H4 (cell line): ENCODE measurements at regions not wholly inside any gene's neighbourhood (a gene's known extent, or its start where the extent isn't known, plus 50 kb on each side); places are given as distances from the start of the nearest gene placed in this dataset.

Source experiments
- DNase-seq: peaks from one replicate; pipeline ENCODE4 v3.0.0-alpha.2; 2015; ENCODE audit warnings: low spot score

DNA sequence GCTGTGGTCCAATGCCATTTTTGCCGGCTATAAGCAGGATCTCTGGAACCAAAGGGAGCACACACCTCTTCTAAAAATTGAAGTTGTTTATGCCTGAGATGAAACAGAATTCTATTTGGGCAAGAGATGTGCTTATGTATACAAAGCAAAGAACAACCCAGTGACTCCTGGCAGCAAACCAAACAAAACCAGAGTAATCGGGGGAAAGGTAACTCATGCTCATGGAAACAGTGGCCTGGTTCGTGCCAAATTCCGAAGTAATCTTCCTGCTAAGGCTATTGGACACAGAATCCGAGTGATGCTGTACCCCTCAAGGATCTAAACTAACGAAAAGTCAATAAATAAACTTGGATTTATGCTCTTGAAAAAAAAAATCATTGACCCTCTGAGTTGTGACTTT lies 178.7 kb downstream of the CEMIP2 start:
- DNase-seq: no peak

DNA sequence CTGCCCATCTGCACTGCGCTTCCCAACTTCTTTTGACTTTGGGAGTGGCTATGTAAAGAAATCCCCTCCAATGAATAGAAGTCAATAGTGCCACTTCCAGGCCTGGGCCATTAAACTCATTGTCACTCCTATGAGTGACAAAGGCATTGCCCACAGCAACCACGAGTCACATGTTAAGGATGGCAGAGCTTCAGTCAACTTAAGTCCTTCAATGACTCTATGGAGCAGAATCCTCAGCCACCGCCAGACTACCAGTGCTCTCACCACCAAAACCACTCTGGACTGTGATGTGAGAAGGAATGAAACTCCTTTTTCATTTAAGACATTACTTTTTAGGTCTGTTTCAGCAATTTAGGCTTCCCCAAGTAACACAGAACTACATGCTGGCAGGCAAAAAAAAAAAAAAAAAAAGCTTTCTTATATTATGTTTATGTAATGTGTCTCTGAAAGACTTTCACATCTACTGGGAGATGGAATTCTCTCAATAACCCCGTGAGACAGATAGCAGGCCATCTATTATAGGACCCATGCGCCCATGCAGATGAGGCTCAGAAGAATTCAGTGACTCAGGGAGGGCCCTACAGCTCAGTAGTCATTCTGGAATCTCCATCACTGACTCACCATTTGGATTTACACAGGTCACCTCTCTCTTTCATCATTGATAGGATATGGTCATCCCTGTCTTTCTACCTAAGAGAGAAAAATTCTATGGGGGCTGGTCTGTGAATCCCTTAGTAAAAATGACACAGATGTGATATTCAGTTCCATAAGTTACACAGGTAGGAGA lies 180.5 kb downstream of the CEMIP2 start:
- no peak for DNase-seq

DNA sequence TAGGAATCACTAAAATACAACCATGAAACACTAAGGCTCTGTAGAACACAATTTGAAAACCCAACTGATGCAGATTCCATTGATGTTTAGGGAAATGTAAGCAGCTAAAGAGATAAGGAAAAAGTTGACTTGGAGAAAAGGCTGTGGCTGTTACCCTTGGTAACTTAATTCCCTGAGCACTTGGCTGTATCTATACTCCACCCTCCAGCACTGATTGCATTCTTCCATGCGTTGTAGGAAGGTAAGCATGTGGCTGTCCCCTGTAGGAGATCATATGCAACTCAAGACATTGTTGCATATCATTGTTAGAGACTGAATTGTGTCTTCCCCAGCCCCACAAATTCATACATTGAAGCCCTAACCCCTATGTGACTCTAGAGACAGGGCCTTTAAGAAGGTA lies 184.5 kb downstream of the CEMIP2 start:
- DNase-seq: no peak

DNA sequence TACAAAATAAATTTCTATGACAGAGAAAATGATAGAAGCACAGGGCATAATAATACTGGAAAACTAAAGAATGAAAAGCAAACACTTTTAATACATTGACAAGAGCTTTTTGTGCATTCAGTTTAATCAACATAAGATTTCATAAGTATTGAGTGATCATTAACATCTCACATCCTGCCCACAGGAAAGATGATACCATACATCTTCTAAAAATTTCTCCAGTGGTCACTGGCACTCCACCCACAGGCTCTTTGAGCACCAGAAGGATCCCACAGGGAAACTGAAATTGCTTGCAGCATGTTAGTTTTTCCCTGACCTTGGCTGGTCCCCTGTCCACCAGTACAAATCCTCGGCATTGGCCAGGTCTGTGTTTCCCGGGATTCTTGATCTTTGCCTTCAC lies 186.0 kb downstream of the CEMIP2 start:
- no peak for DNase-seq

DNA sequence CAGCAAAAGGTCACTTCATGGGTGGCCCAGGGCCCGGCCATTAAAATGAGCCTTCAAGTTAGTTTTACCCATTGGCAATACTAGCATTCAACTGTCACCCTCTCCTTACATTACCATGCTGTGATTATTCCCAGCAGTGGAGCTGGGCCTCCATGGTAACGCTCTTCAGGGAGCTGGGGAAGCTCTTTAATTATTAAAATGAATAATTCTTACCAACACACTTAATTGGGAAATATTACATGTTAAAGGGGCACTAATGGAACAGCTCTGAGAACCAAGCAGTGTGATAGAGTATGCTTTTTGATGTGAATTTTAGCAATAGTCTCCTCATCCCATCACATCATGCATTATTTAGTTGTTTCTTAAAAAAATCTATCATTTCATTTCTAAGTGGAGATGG lies 187.2 kb downstream of the CEMIP2 start:
- DNase-seq: no peak

DNA sequence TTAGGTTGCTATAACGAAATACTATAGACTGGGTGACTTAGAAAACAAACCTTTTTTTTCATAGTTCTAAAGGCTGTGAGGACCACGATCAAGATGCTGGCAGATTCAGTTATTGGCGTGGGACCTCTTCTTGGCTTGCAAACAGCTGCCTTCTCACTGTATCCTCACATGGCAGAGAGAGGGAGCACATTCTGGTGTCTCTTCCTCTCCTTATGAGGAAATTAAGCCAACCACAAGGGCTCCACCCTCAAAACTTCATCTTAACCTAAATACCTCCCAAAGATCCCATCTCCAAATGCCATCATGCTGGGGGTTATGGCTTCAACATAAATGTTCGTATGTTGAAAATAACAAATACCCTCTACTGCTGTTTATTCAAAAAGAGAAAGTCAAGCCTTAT lies 197.1 kb downstream of the CEMIP2 start:
- no peak for DNase-seq

DNA sequence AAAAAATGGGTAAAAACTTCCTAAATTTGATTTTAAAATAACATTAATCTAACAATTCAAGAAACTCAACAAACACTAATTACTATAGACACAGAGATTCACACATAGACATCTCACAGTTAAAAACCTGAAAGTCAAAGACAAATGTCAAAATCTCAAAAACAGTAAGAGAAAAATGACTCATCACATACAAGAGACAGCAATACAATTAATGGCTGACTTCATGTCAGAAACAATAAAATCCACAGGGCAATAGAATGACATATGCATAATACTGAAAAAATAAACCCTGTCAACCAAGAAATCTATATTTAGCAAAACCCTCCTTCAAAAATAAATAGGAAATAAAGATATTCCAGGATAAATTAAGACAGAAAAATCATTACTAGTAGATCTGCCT lies 200.4 kb downstream of the CEMIP2 start:
- no peak for DNase-seq

DNA sequence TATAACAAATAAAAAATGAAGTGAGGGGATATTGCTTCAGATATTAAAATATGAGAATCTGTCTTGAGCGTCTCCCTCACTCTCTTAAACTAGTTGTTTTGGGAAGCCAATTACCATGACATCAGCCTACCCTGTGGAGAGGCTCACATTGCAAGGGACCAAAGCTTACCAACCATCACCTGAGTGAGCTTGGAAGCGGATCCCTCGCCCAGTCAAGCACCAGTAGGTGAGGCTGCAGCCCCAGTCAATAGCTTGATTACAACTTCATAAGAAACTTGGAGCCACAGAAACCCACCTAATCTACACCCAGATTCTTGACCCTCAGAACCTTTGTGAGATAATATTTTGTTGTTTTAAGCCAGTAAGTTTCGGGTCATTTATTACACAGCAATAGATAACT lies 206.2 kb downstream of the CEMIP2 start:
- no peak for DNase-seq

DNA sequence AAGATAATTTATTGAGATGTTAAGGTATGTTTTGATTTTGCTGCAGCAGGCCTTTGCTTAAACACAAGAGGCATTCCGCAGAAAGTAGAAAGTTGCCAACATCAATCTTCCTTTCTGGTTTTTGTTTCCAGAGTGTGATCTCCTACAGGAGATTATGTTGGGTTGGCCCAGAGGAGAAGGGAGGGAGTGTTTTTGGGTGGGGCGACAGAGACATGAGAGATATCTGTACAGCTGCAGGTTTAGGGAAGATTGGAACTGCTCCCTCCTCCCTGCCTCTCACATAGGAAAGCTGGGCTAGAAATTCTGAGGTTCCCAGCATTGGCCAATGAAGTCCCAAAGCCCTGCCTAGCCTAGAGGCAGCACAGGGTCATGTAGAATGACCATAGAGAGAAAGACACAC lies 211.0 kb downstream of the CEMIP2 start:
- no peak for DNase-seq

DNA sequence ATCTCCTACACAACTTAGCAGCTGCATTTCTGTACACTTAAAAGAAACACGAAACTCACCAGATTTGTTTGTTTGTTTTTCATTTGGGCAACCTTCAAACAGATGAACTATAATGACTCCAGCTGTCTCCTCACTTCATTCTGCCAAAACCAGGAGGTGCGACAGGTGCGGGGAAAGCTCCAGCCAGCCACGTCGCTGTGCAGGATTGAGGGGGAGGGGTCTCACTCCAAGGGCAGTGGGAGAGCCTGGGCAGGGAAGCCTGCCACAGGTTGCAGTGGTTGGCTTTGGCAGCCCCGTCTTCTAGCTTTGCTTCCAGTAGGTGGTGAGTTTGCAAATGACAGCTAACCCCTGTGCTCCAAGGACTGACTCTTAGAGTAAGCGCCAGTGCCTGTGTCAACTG lies 215.8 kb downstream of the CEMIP2 start:
- no peak for DNase-seq

DNA sequence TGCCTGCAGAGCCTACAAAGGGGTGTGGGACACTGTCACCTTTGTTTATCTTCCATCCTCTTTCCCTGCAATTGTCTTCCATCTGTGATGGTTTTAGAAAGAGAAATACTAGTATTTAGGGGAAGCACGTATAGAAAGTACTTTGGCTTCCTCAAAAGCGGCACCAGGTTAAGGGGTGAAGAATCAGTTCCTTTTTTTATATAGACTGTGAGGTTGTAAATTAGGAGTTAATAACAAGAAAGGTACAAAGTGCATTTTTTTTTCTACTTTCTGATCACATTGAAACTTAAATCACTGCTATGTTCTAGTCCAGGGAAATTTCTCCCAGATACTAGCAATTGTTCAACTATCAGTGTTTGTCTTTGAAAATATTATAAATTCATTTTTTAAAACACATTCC lies 219.3 kb downstream of the CEMIP2 start:
- no peak for DNase-seq

DNA sequence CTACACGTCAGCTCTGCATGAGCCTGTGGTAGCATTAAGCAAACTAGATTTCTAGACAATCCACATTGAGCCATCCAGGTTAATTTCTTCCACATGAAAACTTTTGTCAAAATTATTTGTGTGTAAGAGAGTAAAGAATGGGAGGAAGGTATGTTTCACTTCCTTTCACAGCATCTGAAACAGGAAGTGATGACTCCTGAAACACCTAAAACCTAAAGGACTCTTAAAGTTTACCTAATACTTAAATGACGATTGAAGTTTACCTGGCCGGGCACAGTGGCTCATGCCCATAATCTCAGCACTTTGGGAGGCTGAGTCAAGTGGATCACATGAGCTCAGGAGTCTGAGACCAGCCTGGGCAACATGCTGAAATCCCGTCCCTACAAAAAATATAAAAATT lies 223.8 kb downstream of the CEMIP2 start:
- no peak for DNase-seq

DNA sequence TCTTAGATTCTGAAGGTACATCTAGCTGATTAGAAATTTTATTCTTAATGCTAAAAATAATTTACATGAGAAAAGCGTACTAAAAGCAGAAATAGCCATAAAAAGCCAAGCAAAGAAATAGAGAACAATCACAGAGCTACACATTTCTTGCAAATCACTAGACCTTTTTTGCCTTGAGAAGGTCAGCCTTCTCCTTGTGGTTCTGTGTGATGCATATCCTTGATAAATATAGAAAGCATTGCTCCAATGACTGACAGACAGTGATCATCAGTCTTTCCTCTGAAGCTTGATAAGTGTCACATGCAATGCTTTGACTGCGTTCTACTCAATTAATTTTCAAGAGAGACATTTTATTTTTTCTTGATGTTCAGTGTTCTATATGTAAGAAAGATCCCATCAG lies 226.9 kb downstream of the CEMIP2 start:
- DNase-seq: no peak

DNA sequence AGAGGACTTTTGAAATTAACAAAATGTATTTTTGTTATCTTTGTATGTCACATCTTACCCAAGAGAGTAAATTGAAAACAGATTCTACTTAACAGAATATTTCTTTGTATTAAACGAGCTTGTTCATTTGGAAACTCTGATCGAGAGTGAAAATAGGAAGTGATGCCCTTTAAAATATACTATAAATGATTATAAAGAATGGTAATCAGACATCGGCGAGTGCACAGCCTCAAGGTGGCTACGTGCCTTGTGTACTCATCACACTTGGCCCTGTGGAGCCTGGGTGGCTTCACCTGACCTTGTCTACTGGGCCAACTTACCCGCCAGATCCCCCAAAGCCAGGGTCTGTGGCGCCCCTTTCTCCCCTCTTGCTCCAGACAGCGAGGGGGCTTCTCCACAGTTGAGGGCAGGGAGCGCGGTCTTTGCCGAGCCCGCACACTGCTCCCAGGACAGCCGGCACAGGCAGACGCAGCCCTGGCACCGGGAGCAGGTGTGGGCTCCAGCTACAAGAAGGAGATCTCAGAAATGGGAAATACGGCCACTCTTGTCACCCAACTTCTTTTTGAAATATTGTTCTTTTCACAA lies 243.2 kb downstream of the CEMIP2 start:
- DNase-seq: no peak

DNA sequence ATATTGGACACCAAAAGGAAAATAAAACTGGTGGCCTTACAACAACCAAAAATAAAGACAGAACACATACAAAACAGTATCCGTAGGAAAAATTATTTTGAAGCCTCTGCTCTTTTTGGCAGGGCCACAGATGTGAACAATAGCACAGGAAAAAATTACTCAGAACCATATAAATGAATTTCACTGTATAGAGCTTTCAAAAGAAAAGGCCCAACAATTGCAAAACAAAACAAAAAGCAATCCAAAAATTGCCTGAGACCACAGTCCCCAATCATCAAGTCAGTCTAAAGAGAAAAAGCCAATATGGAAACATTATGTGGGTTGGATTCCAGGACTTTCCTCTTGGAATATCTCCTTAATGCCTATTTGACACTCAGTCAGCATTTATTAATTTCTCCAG lies 243.8 kb downstream of the CEMIP2 start:
- no peak for DNase-seq

DNA sequence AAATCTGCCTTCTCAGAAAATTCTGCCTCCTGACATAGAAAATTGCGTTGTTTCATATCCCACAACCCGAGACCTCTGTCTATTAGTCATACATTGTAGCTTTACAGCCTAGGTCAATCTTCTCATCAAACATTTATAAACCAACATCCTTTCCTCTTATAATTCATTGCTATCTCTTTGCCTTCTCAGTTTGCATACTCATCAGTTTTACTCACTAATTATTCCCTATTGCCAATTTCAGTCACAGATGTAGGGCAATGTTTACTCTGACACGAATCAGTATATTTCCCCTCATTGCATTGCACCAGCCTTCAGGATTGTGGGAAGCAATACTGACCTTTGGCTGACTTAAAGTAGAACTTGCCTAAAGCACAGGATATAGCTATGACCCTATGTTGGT lies 247.2 kb downstream of the CEMIP2 start:
- no peak for DNase-seq

DNA sequence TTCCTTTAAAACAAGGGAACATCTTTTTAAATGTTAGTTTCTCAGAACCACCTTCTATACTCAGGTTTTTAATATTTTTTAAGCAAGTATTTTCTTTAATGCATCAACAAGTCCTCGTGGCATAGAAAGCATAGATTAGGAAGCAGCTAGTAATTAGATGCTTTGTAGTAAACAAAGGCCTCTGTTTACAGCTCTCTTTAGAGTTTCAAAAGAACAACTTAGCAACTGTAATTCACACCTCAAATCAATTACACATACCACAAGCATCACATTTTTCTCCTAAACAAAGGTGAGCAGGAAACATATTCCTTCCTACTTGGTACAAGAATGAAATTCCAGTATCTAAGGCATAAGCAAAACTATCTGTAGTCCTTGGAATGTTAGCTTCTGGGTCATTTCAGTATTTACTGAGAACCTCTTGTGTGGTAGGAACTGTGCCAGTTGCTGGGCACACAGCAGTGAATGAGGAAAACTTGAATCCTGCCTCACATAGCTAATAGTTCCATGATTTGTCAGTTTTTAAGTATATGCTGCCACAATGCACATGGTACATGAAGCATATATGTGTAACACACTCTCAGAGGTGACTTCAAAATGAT lies 249.1 kb downstream of the CEMIP2 start:
- DNase-seq: no peak

DNA sequence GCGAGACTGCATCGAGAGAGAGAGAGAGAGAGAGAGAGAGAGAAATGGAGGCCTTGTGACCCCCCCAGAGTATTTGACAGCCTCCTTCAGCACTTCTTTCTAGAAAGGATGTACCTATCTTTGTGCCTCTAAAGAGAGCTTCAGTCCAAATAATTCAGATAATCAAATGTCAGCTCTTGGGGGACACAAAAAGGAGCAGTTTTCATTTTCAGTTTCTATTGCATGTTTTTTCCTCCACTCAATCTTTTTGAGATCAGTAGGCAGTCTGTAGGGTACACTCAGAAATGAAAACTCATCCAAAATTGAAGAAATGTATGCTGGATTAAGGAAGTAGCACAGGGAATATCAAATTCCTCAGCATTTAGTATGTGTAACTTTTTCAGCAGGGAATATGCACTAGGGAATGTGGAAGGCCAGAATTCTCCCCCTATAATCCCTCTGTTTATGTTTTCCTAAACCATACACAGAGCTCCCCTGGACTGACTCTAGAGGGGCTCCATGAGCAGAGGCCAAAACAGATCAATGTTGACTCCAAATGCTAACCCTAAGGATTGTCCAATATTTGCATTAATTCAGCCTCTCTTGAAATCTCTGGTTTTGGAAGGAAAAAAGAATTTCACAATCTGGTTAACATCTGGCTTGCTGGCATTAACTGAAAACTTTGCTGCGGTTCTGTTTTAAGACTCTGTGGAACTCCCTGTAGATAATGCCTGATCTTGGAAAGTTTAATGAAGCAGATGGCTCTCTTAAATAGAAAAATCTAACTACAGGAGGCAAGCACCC lies 250.1 kb downstream of the CEMIP2 start:
- DNase-seq: peak; percentile 5

DNA sequence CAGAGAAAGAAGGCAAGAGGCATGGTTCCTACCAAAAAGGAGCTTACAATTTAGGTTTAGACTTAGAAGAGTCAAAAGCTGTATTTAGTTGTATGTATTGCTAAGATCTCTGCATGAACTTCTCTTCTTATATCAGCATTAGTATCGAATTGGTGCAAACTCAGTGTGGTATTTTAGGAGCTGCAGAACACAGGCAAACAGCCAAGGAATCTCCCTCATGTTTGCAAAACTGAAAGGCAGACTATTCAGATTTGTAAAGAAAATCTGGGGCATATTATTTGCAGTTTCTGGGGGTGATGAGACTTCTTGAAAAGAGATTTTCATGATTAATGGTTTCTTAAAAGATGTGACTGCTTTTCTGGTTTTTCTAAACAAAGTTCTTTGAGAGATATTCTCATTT lies 252.7 kb downstream of the CEMIP2 start:
- DNase-seq: no peak

DNA sequence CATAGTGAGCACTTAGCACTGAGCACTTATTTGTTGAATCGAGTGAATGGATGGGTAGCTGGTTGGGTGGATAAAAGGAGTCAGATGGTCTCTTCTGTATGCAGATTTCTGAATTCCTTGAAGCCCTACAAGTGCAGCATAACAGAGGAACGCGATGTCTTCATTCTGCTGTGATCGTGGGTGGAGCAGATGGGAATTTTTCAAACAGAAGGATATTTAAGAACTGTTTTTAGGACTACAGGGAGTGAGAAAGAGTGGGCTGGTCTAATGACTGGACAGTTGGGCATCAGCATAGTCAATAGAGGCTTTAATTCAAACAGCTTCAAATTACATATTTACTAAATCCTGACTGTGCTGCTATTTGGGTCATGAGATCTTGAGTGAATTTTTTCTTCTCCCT lies 253.2 kb downstream of the CEMIP2 start:
- no peak for DNase-seq

DNA sequence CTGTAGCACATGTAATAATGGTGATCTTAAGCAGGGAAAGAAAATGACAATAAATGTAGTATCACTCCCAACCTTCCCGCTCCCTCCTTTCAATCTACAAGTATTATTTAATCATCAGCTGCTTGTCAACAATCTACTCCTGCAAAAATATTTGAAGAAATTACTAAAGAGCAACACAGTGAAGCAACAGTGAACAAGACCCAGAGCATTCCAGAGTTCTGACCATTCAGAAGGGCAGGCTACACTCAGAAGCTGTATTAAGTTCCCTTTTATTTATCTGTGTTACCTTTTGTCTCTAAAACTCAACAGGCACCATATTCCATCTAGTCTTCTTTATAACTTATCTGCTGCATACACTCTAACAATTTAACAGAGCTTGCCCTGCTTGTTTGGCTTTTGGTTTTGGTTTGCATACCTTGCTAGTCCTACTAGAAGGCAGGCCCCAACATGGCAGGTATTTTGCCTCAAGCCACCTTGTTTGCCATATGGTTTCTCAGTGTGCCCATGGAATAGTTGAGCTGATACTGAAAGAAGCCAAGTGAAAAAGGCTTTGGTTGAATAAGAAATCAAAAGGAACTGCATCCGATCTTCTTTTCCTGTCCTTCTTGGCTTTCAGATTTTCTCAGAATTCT lies 253.9 kb downstream of the CEMIP2 start:
- DNase-seq: no peak

DNA sequence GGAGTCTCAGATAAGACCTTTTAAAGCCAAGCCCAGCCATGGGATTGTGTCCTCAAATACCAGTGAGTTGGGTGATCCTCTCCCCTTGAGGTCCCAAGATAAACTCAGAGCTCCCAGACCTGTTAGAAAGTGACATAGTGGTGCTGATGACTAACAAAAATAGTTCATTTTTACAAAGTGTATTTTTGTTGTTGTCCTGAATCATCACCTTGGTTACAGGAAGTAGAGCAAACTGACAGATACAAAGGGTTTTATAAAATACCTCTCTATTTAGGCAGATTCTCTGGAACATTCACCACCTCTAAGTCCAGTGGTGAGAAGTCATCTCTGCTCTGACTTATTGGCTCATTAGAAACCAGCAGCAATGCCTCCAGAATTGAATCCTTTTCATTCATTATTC lies 259.3 kb downstream of the CEMIP2 start:
- DNase-seq: no peak
